H1 (cell line): ENCODE measurements at regions not wholly inside any gene's neighbourhood (a gene's known extent, or its start where the extent isn't known, plus 50 kb on each side); places are given as distances from the start of the nearest gene placed in this dataset.

Experiments used
- CTCF ChIA-PET: fragments of 300-600 bp; sonication (Branson Sonifier 250); formaldehyde crosslinking; loops from one replicate; lab custom pipeline; 2021; ENCODE audit not compliant: partially characterized antibody; lab: Charles Lee
- POLR2A ChIA-PET: fragments of 300-600 bp; sonication (Branson Sonifier 250); formaldehyde crosslinking; loops from one replicate; lab custom pipeline; 2021; ENCODE audit warnings: inconsistent platforms; ENCODE audit not compliant: partially characterized antibody; lab: Charles Lee
- DNase-seq, 2 experiments: peaks; one replicate each; pipeline versions ENCODE4 v3.0.0 to v3.0.0-alpha.2; 2010 to 2022; ENCODE audit warnings: low spot score in 2 of 2, low read depth in 1 of 2, mixed read lengths in 1 of 2
- FAIRE-seq: peaks from 2 replicates; lab custom pipeline; 2011; peaks lifted over from hg19 to GRCh38; lab: Jason Lieb, UNC
- H2AFZ ChIP-seq: 2 replicates; pipeline ENCODE4 v1.8.1; 2012; ENCODE audit warnings: low read length, inconsistent platforms
- H2AK5ac ChIP-seq: 2 replicates; pipeline ENCODE4 v1.6.1; 2013; ENCODE audit warnings: low read depth, low read length
- H2BK120ac ChIP-seq: replicated peaks from 2 replicates; pipeline ENCODE3; 2013; ENCODE audit warnings: low read depth, low read length, inconsistent platforms
- H2BK12ac ChIP-seq: 2 replicates; pipeline ENCODE4 v1.6.1; 2013; ENCODE audit warnings: low read depth, low read length
- H2BK15ac ChIP-seq: 2 replicates; pipeline ENCODE4 v1.6.1; 2013; ENCODE audit warnings: low read length
- H2BK20ac ChIP-seq: 2 replicates; pipeline ENCODE4 v1.6.1; 2013; ENCODE audit warnings: low read length
- H2BK5ac ChIP-seq: 2 replicates; pipeline ENCODE4 v1.6.1; 2013; ENCODE audit warnings: low read depth, low read length
- H3K14ac ChIP-seq: 2 replicates; pipeline ENCODE4 v1.6.1; 2013; ENCODE audit warnings: inconsistent platforms; ENCODE audit not compliant: insufficient read length
- H3K18ac ChIP-seq: 2 replicates; pipeline ENCODE4 v1.6.1; 2013; ENCODE audit warnings: low read length; ENCODE audit errors: extremely low read depth
- H3K23ac ChIP-seq: 2 replicates; pipeline ENCODE4 v1.6.1; 2013; ENCODE audit warnings: inconsistent platforms; ENCODE audit not compliant: insufficient read length
- H3K23me2 ChIP-seq: 2 replicates; pipeline ENCODE4 v1.6.1; 2013; ENCODE audit warnings: low read depth, low read length
- H3K27ac ChIP-seq: 2 replicates; pipeline ENCODE4 v1.6.1; 2011; ENCODE audit warnings: low read depth, low read length, inconsistent platforms
- H3K27me3 ChIP-seq, 4 experiments: replicated peaks in 1 of 4; 1 replicate in 1 of 4; 2 replicates in 3 of 4; pipeline versions ENCODE4 v1.6.1 to v1.8.1; 2011 to 2013; ENCODE audit warnings: low read length in 3 of 4, mild to moderate bottlenecking in 3 of 4, inconsistent platforms in 2 of 4, mixed read lengths in 2 of 4, moderate library complexity in 1 of 4; ENCODE audit not compliant: control insufficient read depth in 3 of 4, insufficient read depth in 3 of 4; ENCODE audit errors: extremely low read depth in 1 of 4
- H3K36me3 ChIP-seq, 4 experiments: 2 replicates each; pipeline versions ENCODE4 v1.6.1 to v1.8.1; 2011 to 2013; ENCODE audit warnings: mild to moderate bottlenecking in 4 of 4, low read length in 3 of 4, moderate library complexity in 2 of 4, control low read depth in 1 of 4, inconsistent platforms in 1 of 4; ENCODE audit not compliant: insufficient read depth in 4 of 4, control insufficient read depth in 2 of 4
- H3K4ac ChIP-seq: replicated peaks from 2 replicates; pipeline ENCODE3; 2013; ENCODE audit warnings: low read length, low read depth, mixed read lengths, inconsistent platforms; ENCODE audit not compliant: insufficient read length
- H3K4me1 ChIP-seq, 4 experiments: replicated peaks in 1 of 4; 1 replicate in 1 of 4; 2 replicates in 3 of 4; pipeline versions ENCODE4 v1.6.1 to v1.8.1; 2011 to 2013; ENCODE audit warnings: low read length in 3 of 4, inconsistent platforms in 2 of 4, mixed read lengths in 1 of 4; ENCODE audit not compliant: insufficient read depth in 4 of 4, control insufficient read depth in 3 of 4
- H3K4me2 ChIP-seq, 2 experiments: 2 replicates each; pipeline versions ENCODE4 v1.6.1 to v1.8.1; 2011 to 2013; ENCODE audit warnings: low read depth in 2 of 2, low read length in 2 of 2, control low read depth in 1 of 2, inconsistent platforms in 1 of 2, mild to moderate bottlenecking in 1 of 2; ENCODE audit not compliant: insufficient read depth in 1 of 2
- H3K4me3 ChIP-seq, 4 experiments: fragments of 200-600, 300-600 bp in 1 of 4; sonication (generic), shearing (Covaris generic), sonication (Bioruptor Twin) in 1 of 4; 2 replicates each; pipeline versions ENCODE4 v1.5.1 to v1.8.1; 2011 to 2016; ENCODE audit warnings: low read length in 4 of 4, low read depth in 3 of 4, control low read depth in 2 of 4, inconsistent platforms in 2 of 4, mild to moderate bottlenecking in 2 of 4, mixed read lengths in 1 of 4, moderate library complexity in 1 of 4; ENCODE audit not compliant: insufficient read depth in 2 of 4; ENCODE audit errors: extremely low read depth in 1 of 4
- H3K56ac ChIP-seq: replicated peaks from 2 replicates; pipeline ENCODE3; 2013; ENCODE audit warnings: low read depth, mild to moderate bottlenecking, mixed read lengths, low read length, inconsistent platforms; ENCODE audit not compliant: insufficient read length
- H3K79me1 ChIP-seq: 2 replicates; pipeline ENCODE4 v1.6.1; 2013; ENCODE audit warnings: low read depth, low read length, control low read depth
- H3K79me2 ChIP-seq, 2 experiments: 2 replicates each; pipeline versions ENCODE4 v1.6.1 to v1.8.1; 2012 to 2013; ENCODE audit warnings: low read length in 2 of 2, mild to moderate bottlenecking in 2 of 2, inconsistent platforms in 1 of 2; ENCODE audit not compliant: insufficient read depth in 2 of 2, control insufficient read depth in 1 of 2
- H3K9ac ChIP-seq, 4 experiments: replicated peaks in 1 of 4; 1 replicate in 1 of 4; 2 replicates in 3 of 4; pipeline versions ENCODE4 v1.6.1 to v1.8.1; 2011 to 2013; ENCODE audit warnings: low read depth in 3 of 4, low read length in 3 of 4, control low read depth in 2 of 4, mild to moderate bottlenecking in 2 of 4, moderate library complexity in 2 of 4, inconsistent platforms in 1 of 4; ENCODE audit errors: extremely low read depth in 1 of 4
- H3K9me3 ChIP-seq, 2 experiments: 2 replicates each; pipeline versions ENCODE4 v1.6.1 to v1.8.1; 2012 to 2013; ENCODE audit warnings: mild to moderate bottlenecking in 2 of 2, moderate library complexity in 2 of 2, control low read depth in 1 of 2, inconsistent platforms in 1 of 2, low read depth in 1 of 2, low read length in 1 of 2, mixed read lengths in 1 of 2; ENCODE audit not compliant: insufficient read depth in 2 of 2
- H4K20me1 ChIP-seq, 2 experiments: replicated peaks in 1 of 2; 2 replicates each; pipeline versions ENCODE3 to v1.8.1; 2011 to 2013; ENCODE audit warnings: inconsistent platforms in 2 of 2, low read length in 2 of 2, mild to moderate bottlenecking in 1 of 2; ENCODE audit not compliant: insufficient read depth in 2 of 2, control insufficient read depth in 1 of 2
- H4K5ac ChIP-seq: 2 replicates; pipeline ENCODE4 v1.6.1; 2013; ENCODE audit warnings: low read length, low read depth, mixed read lengths, inconsistent platforms; ENCODE audit not compliant: insufficient read length
- H4K8ac ChIP-seq: 2 replicates; pipeline ENCODE4 v1.8.0; 2013; ENCODE audit warnings: mild to moderate bottlenecking, moderate library complexity, low read length, inconsistent platforms; ENCODE audit not compliant: insufficient read depth; ENCODE audit errors: extremely low read depth
- H4K91ac ChIP-seq: replicated peaks from 2 replicates; pipeline ENCODE3; 2013; ENCODE audit warnings: low read length, mixed read lengths, inconsistent platforms; ENCODE audit not compliant: insufficient read length
- ASH2L ChIP-seq: fragments of 200-600, 300-600 bp; sonication (generic); IDR thresholded peaks from one replicate; pipeline ENCODE4 v1.7.1; 2017; ENCODE audit warnings: low read length
- BACH1 ChIP-seq: IDR thresholded peaks from 2 replicates; pipeline ENCODE4 v1.6.1; 2012; ENCODE audit warnings: low read length, improper control_type of control experiment
- CHD1 ChIP-seq: IDR thresholded peaks from 2 replicates; pipeline ENCODE4 v1.6.1; 2012; ENCODE audit warnings: low read depth, low read length, improper control_type of control experiment
- CHD2 ChIP-seq: IDR thresholded peaks from 2 replicates; pipeline ENCODE4 v1.6.1; 2012; ENCODE audit warnings: low read length, improper control_type of control experiment
- CTBP2 ChIP-seq: IDR thresholded peaks from 2 replicates; pipeline ENCODE4 v1.7.0; 2011; ENCODE audit warnings: borderline replicate concordance, mild to moderate bottlenecking, moderate library complexity, mixed read lengths, low read length; ENCODE audit not compliant: insufficient read depth, insufficient read length
- EGR1 ChIP-seq: IDR thresholded peaks from 2 replicates; pipeline ENCODE4 v1.6.1; 2011; ENCODE audit warnings: low read depth, low read length, borderline replicate concordance
- EZH2 ChIP-seq: fragments of 200-600 bp; sonication (generic); IDR thresholded peaks from 2 replicates; pipeline ENCODE4 v1.7.1; 2012; ENCODE audit warnings: low read depth, mild to moderate bottlenecking, moderate library complexity, low read length, inconsistent platforms; ENCODE audit not compliant: severe bottlenecking
- GTF2F1 ChIP-seq: IDR thresholded peaks from 2 replicates; pipeline ENCODE4 v1.6.1; 2012; ENCODE audit warnings: low read depth, low read length, improper control_type of control experiment, borderline replicate concordance
- HDAC6 ChIP-seq: IDR thresholded peaks from one replicate; pipeline ENCODE4 v1.7.1; 2012; ENCODE audit warnings: low read depth, mild to moderate bottlenecking, inconsistent platforms, low read length, moderate library complexity
- PHF8 ChIP-seq: fragments of 200-600 bp; sonication (generic); conservative IDR thresholded peaks from 2 replicates; pipeline ENCODE4 v1.7.1; 2012; ENCODE audit warnings: low read depth, mild to moderate bottlenecking, inconsistent platforms, low read length, moderate library complexity
- SIN3A ChIP-seq, 2 experiments: IDR thresholded peaks in 1 of 2; conservative IDR thresholded peaks in 1 of 2; 2 replicates each; pipeline ENCODE4 v1.6.1; 2011 to 2012; ENCODE audit warnings: low read length in 2 of 2, improper control_type of control experiment in 1 of 2, low read depth in 1 of 2, mild to moderate bottlenecking in 1 of 2
- SIX5 ChIP-seq: IDR thresholded peaks from 2 replicates; pipeline ENCODE4 v1.6.1; 2011; ENCODE audit warnings: mild to moderate bottlenecking, low read depth, low read length
- SP2 ChIP-seq: IDR thresholded peaks from 2 replicates; pipeline ENCODE4 v1.6.1; 2012; ENCODE audit warnings: mild to moderate bottlenecking, low read length, inconsistent platforms
- SP4 ChIP-seq: IDR thresholded peaks from 2 replicates; pipeline ENCODE4 v1.6.1; 2012; ENCODE audit warnings: low read length, inconsistent platforms
- WGBS, 2 experiments: shearing (Covaris generic) in 1 of 2; methylation state at CpG; one replicate each; pipeline versions ENCODE4 v1.1.6 to v1.1.7; 2013 to 2015; ENCODE audit warnings: low lambda C conversion rate in 2 of 2, mixed read lengths in 2 of 2, inconsistent platforms in 1 of 2, low coverage in 1 of 2, missing lambda C conversion rate in 1 of 2; ENCODE audit not compliant: insufficient replicate concordance in 2 of 2, insufficient coverage in 1 of 2, insufficient read length in 1 of 2; ENCODE audit errors: extremely low coverage in 1 of 2, missing lambda C conversion rate in 1 of 2; 5-methylcytosine and 5-hydroxymethylcytosine counted together

DNA sequence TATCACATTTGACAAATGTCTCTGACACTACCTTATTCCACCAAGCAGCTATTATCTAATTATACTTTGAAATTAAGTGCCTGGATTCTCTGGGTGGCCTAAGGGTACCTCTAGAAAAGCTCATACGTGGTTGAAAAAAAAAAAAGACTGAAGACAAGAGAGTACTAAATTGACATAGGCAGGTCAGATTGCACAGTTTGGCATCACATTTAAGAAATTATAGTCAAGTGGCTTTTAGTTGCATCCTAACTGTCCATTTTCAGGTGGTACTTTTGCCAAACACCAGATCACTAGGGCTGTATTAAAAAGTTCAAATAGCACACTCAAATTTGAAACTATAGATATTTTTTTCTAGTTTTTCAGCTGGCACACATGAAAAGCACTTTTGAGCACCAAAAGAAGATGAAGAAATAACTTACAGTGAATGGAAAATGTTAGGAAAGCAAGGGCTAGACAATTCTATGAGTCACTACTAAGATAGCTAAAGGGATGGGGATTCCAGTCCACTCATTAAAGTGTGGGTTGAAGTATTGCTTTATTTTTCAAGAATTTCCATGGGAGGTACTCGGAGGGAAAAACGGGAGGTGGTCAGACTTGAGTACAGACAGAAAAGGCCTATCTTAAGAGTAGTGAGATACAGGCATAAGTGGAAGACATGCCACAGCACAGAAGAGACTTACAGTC lies 106.5 kb upstream of the COL5A2 start:
- no peaks in the 10 kb centered on the region for H3K36me3 ChIP-seq
- no peak overlapping the region for H3K4me3 ChIP-seq
- no peak overlapping the region for H3K4ac ChIP-seq
- no peak overlapping the region for H2BK20ac ChIP-seq
- no peak overlapping the region for H3K4me2 ChIP-seq
- H2BK12ac ChIP-seq = no peak overlapping the region
- H4K20me1 ChIP-seq = no peaks in the 10 kb centered on the region
- no peaks in the 10 kb centered on the region for H3K79me2 ChIP-seq
- H3K18ac ChIP-seq = no peak overlapping the region
- no peak overlapping the region for H2AFZ ChIP-seq
- H2BK120ac ChIP-seq = no peak overlapping the region
- H3K27ac ChIP-seq = no peak overlapping the region
- no peak overlapping the region for H4K5ac ChIP-seq
- H2AK5ac ChIP-seq = no peak overlapping the region
- no peak overlapping the region for H4K91ac ChIP-seq
- no peak overlapping the region for H2BK15ac ChIP-seq
- no peak for DNase-seq
- no peak overlapping the region for H3K23ac ChIP-seq
- FAIRE-seq = no peak
- no peak overlapping the region for H2BK5ac ChIP-seq
- 90% methylated on average over 3 of the region's 3 CpGs; no CpG with 5 or more reads in 1 of the 2 experiments for WGBS, 2 experiments
- TF ChIP-seq SP4 (no peak), PHF8 (no peak), CTBP2 (no peak), SIX5 (no peak), HDAC6 (no peak), EZH2 (no peak), BACH1 (no peak), ASH2L (no peak), SIN3A (conservative IDR thresholded peaks at IDR 0.05 in 1 of 2, IDR thresholded peaks at IDR 0.05 in 1 of 2; ENCODE audit: low read depth in 1 of 2, low read length in 2 of 2) (no peak), SP2 (no peak), EGR1 (no peak), CHD2 (no peak), GTF2F1 (no peak), CHD1 (no peak)
- ChIA-PET POLR2A (no interaction called here), CTCF (interaction anchor here (0.6 to 3.7 kb wide), 4 partner anchors 12 to 192 kb away, joined by 4 to 15 read pairs (median 5); no protein-coding TSS in a partner anchor)
- H3K4me1 ChIP-seq = no peaks in the 10 kb centered on the region
- no peaks in the 10 kb centered on the region for H3K9me3 ChIP-seq
- H3K14ac ChIP-seq = no peak overlapping the region
- no peaks in the 10 kb centered on the region for H3K27me3 ChIP-seq
- H3K9ac ChIP-seq = no peak overlapping the region
- no peaks in the 10 kb centered on the region for H3K79me1 ChIP-seq
- H4K8ac ChIP-seq = no peak overlapping the region
- H3K23me2 ChIP-seq = peaks cover 1% of the 10 kb centered on the region; the same call in 1 of the 2 replicates
- H3K56ac ChIP-seq = no peak overlapping the region
